PFSK-1 (cell line): ENCODE measurements at regions not wholly inside any gene's neighbourhood (a gene's known extent, or its start where the extent isn't known, plus 50 kb on each side); places are given as distances from the start of the nearest gene placed in this dataset.

ENCODE experiments used
- FOXP2 ChIP-seq: optimal IDR thresholded peaks from 2 replicates; pipeline ENCODE3; 2011; ENCODE audit warnings: borderline replicate concordance, control low read depth, inconsistent platforms; ENCODE audit not compliant: insufficient read depth; ENCODE audit errors: extremely low read length, extremely low read depth
- POLR2AphosphoS5 ChIP-seq: IDR thresholded peaks from 2 replicates; pipeline ENCODE4 v1.6.1; 2012; ENCODE audit warnings: low read depth, mild to moderate bottlenecking, control low read depth, low read length, moderate library complexity
- SIN3A ChIP-seq: IDR thresholded peaks from 2 replicates; pipeline ENCODE4 v1.6.1; 2012; ENCODE audit warnings: mild to moderate bottlenecking, low read length, moderate library complexity, borderline replicate concordance; ENCODE audit not compliant: insufficient read depth
- TF ChIP-seq, protein P1 (sequence below), 2 experiments: IDR thresholded peaks; 2 replicates each; pipeline versions ENCODE4 v1.6.1 to v1.8.0; 2011 to 2012; ENCODE audit warnings: low read depth in 2 of 2, low read length in 2 of 2, control low read depth in 1 of 2, inconsistent platforms in 1 of 2, mild to moderate bottlenecking in 1 of 2, moderate library complexity in 1 of 2; ENCODE audit not compliant: insufficient read depth in 1 of 2

- TF ChIP-seq, protein P1, sequence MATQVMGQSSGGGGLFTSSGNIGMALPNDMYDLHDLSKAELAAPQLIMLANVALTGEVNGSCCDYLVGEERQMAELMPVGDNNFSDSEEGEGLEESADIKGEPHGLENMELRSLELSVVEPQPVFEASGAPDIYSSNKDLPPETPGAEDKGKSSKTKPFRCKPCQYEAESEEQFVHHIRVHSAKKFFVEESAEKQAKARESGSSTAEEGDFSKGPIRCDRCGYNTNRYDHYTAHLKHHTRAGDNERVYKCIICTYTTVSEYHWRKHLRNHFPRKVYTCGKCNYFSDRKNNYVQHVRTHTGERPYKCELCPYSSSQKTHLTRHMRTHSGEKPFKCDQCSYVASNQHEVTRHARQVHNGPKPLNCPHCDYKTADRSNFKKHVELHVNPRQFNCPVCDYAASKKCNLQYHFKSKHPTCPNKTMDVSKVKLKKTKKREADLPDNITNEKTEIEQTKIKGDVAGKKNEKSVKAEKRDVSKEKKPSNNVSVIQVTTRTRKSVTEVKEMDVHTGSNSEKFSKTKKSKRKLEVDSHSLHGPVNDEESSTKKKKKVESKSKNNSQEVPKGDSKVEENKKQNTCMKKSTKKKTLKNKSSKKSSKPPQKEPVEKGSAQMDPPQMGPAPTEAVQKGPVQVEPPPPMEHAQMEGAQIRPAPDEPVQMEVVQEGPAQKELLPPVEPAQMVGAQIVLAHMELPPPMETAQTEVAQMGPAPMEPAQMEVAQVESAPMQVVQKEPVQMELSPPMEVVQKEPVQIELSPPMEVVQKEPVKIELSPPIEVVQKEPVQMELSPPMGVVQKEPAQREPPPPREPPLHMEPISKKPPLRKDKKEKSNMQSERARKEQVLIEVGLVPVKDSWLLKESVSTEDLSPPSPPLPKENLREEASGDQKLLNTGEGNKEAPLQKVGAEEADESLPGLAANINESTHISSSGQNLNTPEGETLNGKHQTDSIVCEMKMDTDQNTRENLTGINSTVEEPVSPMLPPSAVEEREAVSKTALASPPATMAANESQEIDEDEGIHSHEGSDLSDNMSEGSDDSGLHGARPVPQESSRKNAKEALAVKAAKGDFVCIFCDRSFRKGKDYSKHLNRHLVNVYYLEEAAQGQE (IDR thresholded peaks at IDR 0.05; ENCODE audit: insufficient read depth in 1 of 2, low read depth in 2 of 2, low read length in 2 of 2) = 0 out of 4 replicates have a peak, but pooled peaks of 1 of the 2 experiments have one; percentile 28
- TF ChIP-seq POLR2AphosphoS5 = 0 out of 2 replicates have a peak, but pooled peaks have one; percentile 2
- TF ChIP-seq SIN3A = no peak
- TF ChIP-seq FOXP2 = no peak
Measured at GRCh38 chr12:124381456-124382296, 86.8 kb downstream of the RFLNA start.
